ENCODE measurements at regions not wholly inside any gene's neighbourhood (a gene's known extent, or its start where the extent isn't known, plus 50 kb on each side); places are given as distances from the start of the nearest gene placed in this dataset.

DNA sequence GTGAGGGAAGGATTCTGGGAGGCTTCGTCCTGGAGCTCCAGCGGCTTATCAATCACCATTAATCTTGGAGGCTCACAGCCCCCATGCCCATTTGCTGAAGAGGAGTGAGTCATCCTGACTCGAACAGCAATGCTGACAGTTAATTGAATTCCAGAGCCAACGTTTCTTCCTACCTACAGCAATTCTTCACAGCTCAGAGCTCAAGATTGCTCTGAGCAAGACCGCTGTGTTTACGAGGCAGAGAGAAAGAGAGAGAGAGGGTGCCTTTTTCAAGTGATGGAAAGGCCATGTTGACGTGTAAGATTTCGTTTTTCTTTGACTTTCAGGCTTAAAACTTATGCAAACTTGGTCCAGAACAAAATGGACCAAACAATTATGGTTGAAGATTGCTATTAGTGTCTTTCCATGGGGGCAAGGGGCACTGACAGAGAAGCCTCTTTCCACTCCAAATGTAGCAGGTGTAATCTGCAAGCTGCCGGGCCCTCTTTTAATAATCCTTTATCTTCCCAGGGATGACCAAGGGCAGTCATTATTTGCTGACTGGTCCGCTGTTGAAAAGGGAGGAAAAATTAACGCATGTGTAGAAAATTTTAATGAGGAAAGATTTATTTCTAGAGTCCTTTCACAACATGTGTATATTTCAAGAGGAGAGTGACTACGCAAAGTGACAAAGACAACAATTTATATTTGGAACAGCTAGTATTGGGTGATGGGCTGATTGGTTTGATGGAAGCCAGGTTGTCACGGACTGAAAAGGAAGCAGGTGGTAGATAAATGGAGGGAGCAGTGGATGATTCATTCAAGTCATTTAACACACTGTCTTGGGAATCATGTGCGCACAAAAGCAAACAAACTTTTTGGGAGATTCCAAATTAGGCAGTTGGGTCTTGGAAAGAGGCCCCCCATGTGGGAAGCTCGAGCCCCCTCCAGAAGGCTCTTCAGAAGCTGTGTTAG is 136.1 kb upstream of the IRF2BP2 start (continued):
- TF ChIP-seq ZNF232 (CRISPR knock-in tag; IDR thresholded peaks at IDR 0.05), result no peak
- TF ChIP-seq, protein P1, sequence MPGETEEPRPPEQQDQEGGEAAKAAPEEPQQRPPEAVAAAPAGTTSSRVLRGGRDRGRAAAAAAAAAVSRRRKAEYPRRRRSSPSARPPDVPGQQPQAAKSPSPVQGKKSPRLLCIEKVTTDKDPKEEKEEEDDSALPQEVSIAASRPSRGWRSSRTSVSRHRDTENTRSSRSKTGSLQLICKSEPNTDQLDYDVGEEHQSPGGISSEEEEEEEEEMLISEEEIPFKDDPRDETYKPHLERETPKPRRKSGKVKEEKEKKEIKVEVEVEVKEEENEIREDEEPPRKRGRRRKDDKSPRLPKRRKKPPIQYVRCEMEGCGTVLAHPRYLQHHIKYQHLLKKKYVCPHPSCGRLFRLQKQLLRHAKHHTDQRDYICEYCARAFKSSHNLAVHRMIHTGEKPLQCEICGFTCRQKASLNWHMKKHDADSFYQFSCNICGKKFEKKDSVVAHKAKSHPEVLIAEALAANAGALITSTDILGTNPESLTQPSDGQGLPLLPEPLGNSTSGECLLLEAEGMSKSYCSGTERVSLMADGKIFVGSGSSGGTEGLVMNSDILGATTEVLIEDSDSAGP (CRISPR knock-in tag; IDR thresholded peaks at IDR 0.05), result no peak
- peak; percentile 21; the same call in 1 of the 2 replicates for TF ChIP-seq TCF3 (CRISPR knock-in tag; IDR thresholded peaks at IDR 0.05)
- TF ChIP-seq ZNF253 (CRISPR knock-in tag; conservative IDR thresholded peaks at IDR 0.05), result no peak
- TF ChIP-seq POLR3G (IDR thresholded peaks at IDR 0.05; ENCODE audit: extremely low read depth, insufficient read length, insufficient replicate concordance), result no peak
- no peak for TF ChIP-seq ZNF124 (CRISPR knock-in tag; IDR thresholded peaks at IDR 0.05)
- no peak for TF ChIP-seq ZNF764 (CRISPR knock-in tag; IDR thresholded peaks at IDR 0.05; ENCODE audit: low read depth)
- no peak for TF ChIP-seq ZBED1 (IDR thresholded peaks at IDR 0.05)
- TF ChIP-seq SMC3 (conservative IDR thresholded peaks at IDR 0.05; ENCODE audit: insufficient read depth, low read depth, low read length), result no peak
- no peak for TF ChIP-seq ZNF121 (CRISPR knock-in tag; conservative IDR thresholded peaks at IDR 0.05)
- no peak for TF ChIP-seq SPI1 (IDR thresholded peaks at IDR 0.05; ENCODE audit: borderline replicate concordance, low read depth, low read length)
- TF ChIP-seq, protein P2, sequence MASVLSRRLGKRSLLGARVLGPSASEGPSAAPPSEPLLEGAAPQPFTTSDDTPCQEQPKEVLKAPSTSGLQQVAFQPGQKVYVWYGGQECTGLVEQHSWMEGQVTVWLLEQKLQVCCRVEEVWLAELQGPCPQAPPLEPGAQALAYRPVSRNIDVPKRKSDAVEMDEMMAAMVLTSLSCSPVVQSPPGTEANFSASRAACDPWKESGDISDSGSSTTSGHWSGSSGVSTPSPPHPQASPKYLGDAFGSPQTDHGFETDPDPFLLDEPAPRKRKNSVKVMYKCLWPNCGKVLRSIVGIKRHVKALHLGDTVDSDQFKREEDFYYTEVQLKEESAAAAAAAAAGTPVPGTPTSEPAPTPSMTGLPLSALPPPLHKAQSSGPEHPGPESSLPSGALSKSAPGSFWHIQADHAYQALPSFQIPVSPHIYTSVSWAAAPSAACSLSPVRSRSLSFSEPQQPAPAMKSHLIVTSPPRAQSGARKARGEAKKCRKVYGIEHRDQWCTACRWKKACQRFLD (CRISPR knock-in tag; IDR thresholded peaks at IDR 0.05), result no peak
- no peak for TF ChIP-seq TEAD2 (tag; IDR thresholded peaks at IDR 0.05)
- no peak for TF ChIP-seq ZKSCAN3 (CRISPR knock-in tag; IDR thresholded peaks at IDR 0.05)
- TF ChIP-seq ZNF583 (CRISPR knock-in tag; IDR thresholded peaks at IDR 0.05), result no peak
- TF ChIP-seq NUFIP1 (IDR thresholded peaks at IDR 0.05; ENCODE audit: partially characterized antibody), result no peak
- no peak for TF ChIP-seq HLTF (IDR thresholded peaks at IDR 0.05)
- no peak for TF ChIP-seq EZH2 (IDR thresholded peaks at IDR 0.05; ENCODE audit: borderline replicate concordance, low read depth, low read length)
- TF ChIP-seq E2F3 (CRISPR knock-in tag; IDR thresholded peaks at IDR 0.05), result no peak
- TF ChIP-seq ZFX (CRISPR knock-in tag; IDR thresholded peaks at IDR 0.05), result no peak
- peak; percentile 51; the same call in 1 of the 2 replicates for TF ChIP-seq TEAD4 (IDR thresholded peaks at IDR 0.05; ENCODE audit: low read length)
- no peak for TF ChIP-seq TEAD4 (CRISPR knock-in tag; IDR thresholded peaks at IDR 0.05; ENCODE audit: borderline replicate concordance)
- TF ChIP-seq ELF2 (CRISPR knock-in tag; IDR thresholded peaks at IDR 0.05), result no peak
- TF ChIP-seq MECOM (CRISPR knock-in tag; IDR thresholded peaks at IDR 0.05), result no peak
- no peak for TF ChIP-seq SETDB1 (IDR thresholded peaks at IDR 0.05; ENCODE audit: low read length)
- TF ChIP-seq NCOA2 (IDR thresholded peaks at IDR 0.05; ENCODE audit: partially characterized antibody in 2 of 2), result no peak
- no peak for TF ChIP-seq BACH1 (tag; IDR thresholded peaks at IDR 0.05)

Measured in K562 (cell line).